Kidney (tissue), 13 donors: ENCODE measurements at regions not wholly inside any gene's neighbourhood (a gene's known extent, or its start where the extent isn't known, plus 50 kb on each side); places are given as distances from the start of the nearest gene placed in this dataset.

Experiments used
- DNase-seq, 5 donors: peaks; one replicate each; pipeline ENCODE4 v3.0.0-alpha.2; 2013 to 2020
- FAIRE-seq: peaks from 2 replicates; lab custom pipeline; 2012; peaks lifted over from hg19 to GRCh38; lab: Jason Lieb, UNC
- H3K27ac ChIP-seq, 2 donors: one replicate each; pipeline ENCODE4 v1.7.0; 2013; ENCODE audit warnings: low read depth in 2 of 2, low read length in 2 of 2, inconsistent platforms in 1 of 2
- H3K27me3 ChIP-seq: one replicate; pipeline ENCODE4 v1.7.1; 2013; ENCODE audit warnings: low read length, inconsistent platforms; ENCODE audit not compliant: control insufficient read depth, insufficient read depth
- H3K36me3 ChIP-seq, 3 donors: one replicate each; pipeline versions ENCODE4 v1.7.0 to v1.7.1; 2013; ENCODE audit warnings: low read length in 3 of 3, control low read depth in 1 of 3, inconsistent platforms in 1 of 3; ENCODE audit not compliant: insufficient read depth in 3 of 3, control insufficient read depth in 2 of 3
- H3K4me1 ChIP-seq, 3 donors: one replicate each; pipeline versions ENCODE4 v1.7.0 to v1.7.1; 2013; ENCODE audit warnings: low read length in 3 of 3, inconsistent platforms in 1 of 3, low read depth in 1 of 3; ENCODE audit not compliant: control insufficient read depth in 2 of 3, insufficient read depth in 2 of 3
- H3K4me3 ChIP-seq, 3 donors: one replicate each; pipeline versions ENCODE4 v1.7.0 to v1.8.1; 2013; ENCODE audit warnings: low read length in 3 of 3, control low read depth in 1 of 3, inconsistent platforms in 1 of 3
- H3K9ac ChIP-seq, 3 donors: one replicate each; pipeline versions ENCODE4 v1.7.0 to v1.7.1; 2013; ENCODE audit warnings: low read length in 3 of 3, control low read depth in 1 of 3, inconsistent platforms in 1 of 3
- H3K9me3 ChIP-seq, 3 donors: one replicate each; pipeline versions ENCODE4 v1.7.0 to v1.7.1; 2013; ENCODE audit warnings: low read length in 3 of 3, control low read depth in 1 of 3, inconsistent platforms in 1 of 3; ENCODE audit not compliant: control insufficient read depth in 2 of 3, insufficient read depth in 1 of 3
- intact Hi-C: fragments of 100-400 bp; cut with DNase I; formaldehyde crosslinking; loops from one replicate; pipeline ENCODE4 v1.11.1; 2022
- TF ChIP-seq, protein P1 (sequence below): IDR thresholded peaks from 3 replicates; pipeline ENCODE4 v1.5.1; 2012; ENCODE audit warnings: mild to moderate bottlenecking, moderate library complexity, borderline replicate concordance; ENCODE audit not compliant: insufficient read depth; ENCODE audit errors: extremely low read depth
- donor health status: control.
- donor health status: control.
- donor health status: control.
- donor health status: control.
- donor health status: control.
- donor health status: DM: yes; HTN: yes; CAD: no.
- donor health status: Normal renal cell carcinoma (clear cell type).

DNA sequence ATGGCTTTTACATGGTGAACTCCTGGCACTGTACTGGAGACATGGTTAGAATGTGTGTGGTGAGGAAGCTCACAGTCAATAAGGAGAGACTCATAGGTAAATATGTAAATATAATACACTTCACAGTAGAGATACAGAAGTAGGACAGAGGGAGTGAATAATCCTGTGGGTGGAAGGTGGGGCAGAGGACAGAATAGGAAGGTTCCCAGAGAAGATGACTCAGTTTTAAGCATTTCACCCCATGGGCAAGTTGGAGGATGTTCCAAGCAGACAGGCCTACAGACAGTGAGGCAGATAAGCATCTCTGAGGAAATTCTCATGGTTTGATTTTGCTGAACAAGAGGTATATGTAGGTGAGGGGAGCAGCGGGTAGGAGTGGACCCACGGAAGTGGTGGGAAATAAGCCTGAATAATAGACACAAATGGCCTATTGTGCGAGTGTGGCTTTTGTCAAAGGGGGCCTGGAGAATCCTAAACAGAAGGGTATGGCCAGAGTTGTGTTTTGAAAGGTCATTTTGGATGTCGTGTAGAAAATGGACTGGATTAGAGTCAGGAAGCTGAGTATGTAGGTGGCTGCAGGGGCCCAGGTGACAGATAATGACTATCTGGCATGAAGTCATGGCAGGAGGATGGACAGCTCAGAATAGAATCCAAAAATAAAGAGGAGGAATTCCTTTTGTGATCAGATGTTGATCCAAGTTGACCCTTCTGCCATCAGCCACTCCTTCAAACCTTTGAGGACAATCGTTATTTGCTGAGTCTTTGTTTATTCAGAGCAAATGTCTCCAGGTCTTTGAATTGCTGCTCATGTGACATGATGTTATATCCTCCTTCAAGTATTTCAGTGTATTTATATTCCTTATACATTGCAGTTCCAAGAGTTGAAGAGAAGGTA lies 97.3 kb upstream of the THRB start:
- H3K9me3 ChIP-seq, result no peaks in the 10 kb centered on the region
- no peaks in the 10 kb centered on the region for H3K27me3 ChIP-seq
- no peak for FAIRE-seq
- H3K4me1 ChIP-seq, result peaks cover 3 to 7% (median 5%) of the 10 kb centered on the region in 3 donors
- TF ChIP-seq, protein P1, sequence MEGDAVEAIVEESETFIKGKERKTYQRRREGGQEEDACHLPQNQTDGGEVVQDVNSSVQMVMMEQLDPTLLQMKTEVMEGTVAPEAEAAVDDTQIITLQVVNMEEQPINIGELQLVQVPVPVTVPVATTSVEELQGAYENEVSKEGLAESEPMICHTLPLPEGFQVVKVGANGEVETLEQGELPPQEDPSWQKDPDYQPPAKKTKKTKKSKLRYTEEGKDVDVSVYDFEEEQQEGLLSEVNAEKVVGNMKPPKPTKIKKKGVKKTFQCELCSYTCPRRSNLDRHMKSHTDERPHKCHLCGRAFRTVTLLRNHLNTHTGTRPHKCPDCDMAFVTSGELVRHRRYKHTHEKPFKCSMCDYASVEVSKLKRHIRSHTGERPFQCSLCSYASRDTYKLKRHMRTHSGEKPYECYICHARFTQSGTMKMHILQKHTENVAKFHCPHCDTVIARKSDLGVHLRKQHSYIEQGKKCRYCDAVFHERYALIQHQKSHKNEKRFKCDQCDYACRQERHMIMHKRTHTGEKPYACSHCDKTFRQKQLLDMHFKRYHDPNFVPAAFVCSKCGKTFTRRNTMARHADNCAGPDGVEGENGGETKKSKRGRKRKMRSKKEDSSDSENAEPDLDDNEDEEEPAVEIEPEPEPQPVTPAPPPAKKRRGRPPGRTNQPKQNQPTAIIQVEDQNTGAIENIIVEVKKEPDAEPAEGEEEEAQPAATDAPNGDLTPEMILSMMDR, result no peak
- H3K27ac ChIP-seq, result no peak overlapping the region
- H3K36me3 ChIP-seq, result no peaks in the 10 kb centered on the region
- no peak overlapping the region for H3K9ac ChIP-seq
- no peak for DNase-seq
- intact Hi-C loops, result no loop called here
- H3K4me3 ChIP-seq, result no peak overlapping the region

DNA sequence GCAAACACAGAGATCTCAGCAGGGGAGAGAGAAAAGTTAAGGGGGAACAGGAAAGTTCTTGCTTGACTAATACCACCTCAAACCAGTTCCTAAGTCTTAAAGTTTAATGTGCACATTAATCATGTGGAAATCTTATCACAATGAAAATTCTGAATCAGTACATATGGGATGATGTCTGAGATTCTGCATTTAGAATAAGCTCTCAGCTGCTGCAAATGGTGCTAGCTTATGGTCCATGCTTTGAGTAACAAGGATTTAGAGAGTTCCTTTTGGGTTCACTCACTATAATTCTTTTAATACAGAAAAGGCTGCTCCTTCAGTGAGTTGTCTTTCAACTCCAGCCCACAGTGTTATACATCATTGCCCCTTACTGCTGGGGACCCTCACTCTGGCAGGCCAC lies 99.5 kb upstream of the THRB start:
- Histone ChIP-seq H3K4me1 (peaks cover 0 to 2% (median 1%) of the 10 kb centered on the region in 3 donors), H3K36me3 (no peaks in the 10 kb centered on the region), H3K4me3 (no peak overlapping the region), H3K27me3 (no peaks in the 10 kb centered on the region), H3K9me3 (no peaks in the 10 kb centered on the region), H3K27ac (no peak overlapping the region), H3K9ac (no peak overlapping the region)
- intact Hi-C loops, result no loop called here
- no peak for DNase-seq
- FAIRE-seq, result no peak
- TF ChIP-seq, protein P1, result no peak

DNA sequence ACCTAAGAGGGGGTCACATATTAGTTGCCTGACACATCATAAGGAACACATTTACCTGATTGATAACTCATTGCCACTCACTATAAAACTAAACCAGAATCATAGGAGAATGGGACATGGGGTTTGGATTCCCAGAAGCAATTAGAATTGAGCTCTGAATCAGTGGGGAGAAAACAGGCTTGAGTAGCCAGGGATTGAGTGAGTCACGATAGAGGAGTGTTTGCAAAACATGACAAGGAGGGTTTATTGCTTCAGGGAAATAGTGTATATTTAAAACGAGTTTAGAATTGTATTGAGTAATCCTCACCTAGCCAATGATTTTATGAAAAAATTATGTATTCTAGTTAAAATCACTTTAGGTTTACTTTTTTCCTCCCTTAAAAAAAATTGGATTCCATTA lies 101.1 kb upstream of the THRB start:
- TF ChIP-seq, protein P1, result no peak
- Histone ChIP-seq H3K4me3 (no peak overlapping the region), H3K4me1 (no peaks in the 10 kb centered on the region), H3K27me3 (no peaks in the 10 kb centered on the region), H3K36me3 (no peaks in the 10 kb centered on the region), H3K9ac (no peak overlapping the region), H3K27ac (peak overlapping the region in 1 of 2 donors; percentile 2), H3K9me3 (no peaks in the 10 kb centered on the region)
- intact Hi-C loops, result no loop called here
- no peak for DNase-seq
- no peak for FAIRE-seq
